ENCODE measurements at regions not wholly inside any gene's neighbourhood (a gene's known extent, or its start where the extent isn't known, plus 50 kb on each side); places are given as distances from the start of the nearest gene placed in this dataset.

- H3K79me2 ChIP-seq (ENCODE audit: insufficient read depth, low read length), result no peaks in the 10 kb centered on the region
- no peak overlapping the region for H3K4me2 ChIP-seq (ENCODE audit: low read depth, low read length, poor library complexity, severe bottlenecking)
- H2AFZ ChIP-seq (ENCODE audit: low read length), result no peak overlapping the region
- H3K4me3 ChIP-seq (ENCODE audit: low read length, poor library complexity, severe bottlenecking), result no peak overlapping the region
- no peak overlapping the region for H3K9ac ChIP-seq (ENCODE audit: low read depth, low read length, poor library complexity, severe bottlenecking)
- H3K9me3 ChIP-seq (ENCODE audit: insufficient read depth, low read depth, low read length), result no peaks in the 10 kb centered on the region
- H3K4me1 ChIP-seq (ENCODE audit: insufficient read depth, low read length, poor library complexity, severe bottlenecking), result no peaks in the 10 kb centered on the region
- no peaks in the 10 kb centered on the region for H4K20me1 ChIP-seq (ENCODE audit: insufficient read depth, low read length, poor library complexity, severe bottlenecking)
- no peaks in the 10 kb centered on the region for H3K36me3 ChIP-seq (ENCODE audit: insufficient read depth, low read length)
- no peaks in the 10 kb centered on the region for H3K27me3 ChIP-seq (ENCODE audit: insufficient read depth, low read length, poor library complexity, severe bottlenecking)
- no peak for TF ChIP-seq EZH2phosphoT487 (IDR thresholded peaks at IDR 0.05; ENCODE audit: borderline replicate concordance)
- TF ChIP-seq CTCF (conservative IDR thresholded peaks at IDR 0.05; ENCODE audit: low read length), result no peak
- H3K9me2 ChIP-seq (replicated peaks; ENCODE audit: low read depth, low read length), result no peaks in the 10 kb centered on the region
- no peaks in the 10 kb centered on the region for H3F3A ChIP-seq (ENCODE audit: low read depth)
Measured at GRCh38 chr3:132972333-132972732, 65.9 kb upstream of the TMEM108 start.

DNA sequence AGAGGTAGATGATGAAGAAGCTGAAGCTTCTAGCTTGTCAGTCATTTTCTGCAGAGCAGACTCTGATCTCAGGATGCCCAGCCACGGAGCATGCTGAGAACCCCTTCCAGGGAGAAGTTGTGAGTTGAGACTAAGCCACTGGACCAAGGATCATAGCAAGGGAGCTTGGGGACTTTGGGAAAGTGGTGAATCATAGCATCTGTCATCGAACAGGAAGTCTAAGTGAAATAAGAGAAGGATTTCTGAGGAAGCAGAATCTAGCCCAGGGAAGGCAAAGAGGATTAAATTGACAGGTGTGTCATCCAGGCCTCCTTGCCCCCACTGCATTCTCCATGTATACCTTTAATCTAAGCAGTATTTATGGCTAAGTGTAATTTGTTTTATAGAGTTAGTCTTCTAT is 71.8 kb upstream of the TMEM108 start:
- TF ChIP-seq CTCF (conservative IDR thresholded peaks at IDR 0.05; ENCODE audit: low read length), result no peak
- TF ChIP-seq EZH2phosphoT487 (IDR thresholded peaks at IDR 0.05; ENCODE audit: borderline replicate concordance), result no peak
- Histone ChIP-seq H4K20me1 (ENCODE audit: insufficient read depth, low read length, poor library complexity, severe bottlenecking) (no peaks in the 10 kb centered on the region), H2AFZ (ENCODE audit: low read length) (no peak overlapping the region), H3K4me1 (ENCODE audit: insufficient read depth, low read length, poor library complexity, severe bottlenecking) (no peaks in the 10 kb centered on the region), H3K36me3 (ENCODE audit: insufficient read depth, low read length) (no peaks in the 10 kb centered on the region), H3K9me2 (replicated peaks; ENCODE audit: low read depth, low read length) (no peaks in the 10 kb centered on the region), H3K79me2 (ENCODE audit: insufficient read depth, low read length) (no peaks in the 10 kb centered on the region), H3K27me3 (ENCODE audit: insufficient read depth, low read length, poor library complexity, severe bottlenecking) (no peaks in the 10 kb centered on the region), H3K4me2 (ENCODE audit: low read depth, low read length, poor library complexity, severe bottlenecking) (no peak overlapping the region), H3F3A (ENCODE audit: low read depth) (no peaks in the 10 kb centered on the region), H3K9ac (ENCODE audit: low read depth, low read length, poor library complexity, severe bottlenecking) (no peak overlapping the region), H3K9me3 (ENCODE audit: insufficient read depth, low read depth, low read length) (no peaks in the 10 kb centered on the region), H3K4me3 (ENCODE audit: low read length, poor library complexity, severe bottlenecking) (no peak overlapping the region)

GRCh38 chr3:132964266-132964665 is 73.9 kb upstream of the TMEM108 start:
- no peaks in the 10 kb centered on the region for H4K20me1 ChIP-seq (ENCODE audit: insufficient read depth, low read length, poor library complexity, severe bottlenecking)
- H3K4me1 ChIP-seq (ENCODE audit: insufficient read depth, low read length, poor library complexity, severe bottlenecking), result no peaks in the 10 kb centered on the region
- H3K4me3 ChIP-seq (ENCODE audit: low read length, poor library complexity, severe bottlenecking), result no peak overlapping the region
- no peak overlapping the region for H2AFZ ChIP-seq (ENCODE audit: low read length)
- H3K27me3 ChIP-seq (ENCODE audit: insufficient read depth, low read length, poor library complexity, severe bottlenecking), result no peaks in the 10 kb centered on the region
- H3K36me3 ChIP-seq (ENCODE audit: insufficient read depth, low read length), result no peaks in the 10 kb centered on the region
- H3K4me2 ChIP-seq (ENCODE audit: low read depth, low read length, poor library complexity, severe bottlenecking), result no peak overlapping the region
- H3K9me2 ChIP-seq (replicated peaks; ENCODE audit: low read depth, low read length), result no peaks in the 10 kb centered on the region
- no peaks in the 10 kb centered on the region for H3F3A ChIP-seq (ENCODE audit: low read depth)
- no peaks in the 10 kb centered on the region for H3K79me2 ChIP-seq (ENCODE audit: insufficient read depth, low read length)
- no peak overlapping the region for H3K9ac ChIP-seq (ENCODE audit: low read depth, low read length, poor library complexity, severe bottlenecking)
- TF ChIP-seq CTCF (conservative IDR thresholded peaks at IDR 0.05; ENCODE audit: low read length) (no peak), EZH2phosphoT487 (IDR thresholded peaks at IDR 0.05; ENCODE audit: borderline replicate concordance) (no peak)
- H3K9me3 ChIP-seq (ENCODE audit: insufficient read depth, low read depth, low read length), result no peaks in the 10 kb centered on the region
